ENCODE measurements at regions not wholly inside any gene's neighbourhood (a gene's known extent, or its start where the extent isn't known, plus 50 kb on each side); places are given as distances from the start of the nearest gene placed in this dataset.
A peak's percentile ranks its signal among the peaks of the same experiment; 100 is the strongest.

DNA sequence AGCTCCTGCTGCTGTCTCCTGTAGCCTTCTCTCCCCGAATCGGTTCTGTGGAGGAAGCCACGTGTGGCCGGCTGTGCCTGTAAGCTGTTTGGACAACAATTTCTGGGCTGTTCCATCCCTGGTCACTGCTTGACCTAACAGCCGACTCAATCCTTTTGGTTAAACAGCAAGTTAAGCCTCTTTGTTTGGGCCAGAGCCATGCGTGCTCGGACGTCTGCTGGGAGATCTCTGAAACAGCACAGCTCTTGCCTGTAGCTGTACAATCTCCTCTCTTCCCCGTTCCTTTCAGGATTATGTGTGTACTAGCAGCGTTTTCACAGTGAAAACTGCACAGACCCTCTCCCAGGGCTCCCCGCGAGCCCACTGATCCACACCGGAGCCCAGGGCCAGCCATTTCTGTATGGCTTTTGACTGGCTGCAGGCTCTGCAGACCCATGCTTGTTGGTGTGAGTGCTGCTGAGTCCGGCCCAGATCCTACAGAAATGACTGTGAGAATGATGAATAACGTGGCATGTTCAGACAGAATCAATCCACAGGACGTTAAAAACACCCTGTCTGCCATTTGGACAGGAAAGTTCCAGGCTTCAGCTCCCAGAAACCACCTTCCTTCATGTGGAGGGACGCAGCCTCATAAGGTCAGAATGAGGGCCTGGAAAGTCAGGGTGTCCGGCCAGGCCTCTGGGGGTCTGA lies 428.6 kb upstream of the ADARB2 start:
- no peak for TF ChIP-seq Cebpa-rat (IDR thresholded peaks at IDR 0.05)
- H3K9ac ChIP-seq = no peak overlapping the region
- H3K4me1 ChIP-seq = no peaks in the 10 kb centered on the region
- H3K27ac ChIP-seq = no peak overlapping the region
- no peaks in the 10 kb centered on the region for H4K20me1 ChIP-seq
- H3K4me3 ChIP-seq = no peak overlapping the region
- no peaks in the 10 kb centered on the region for H3K27me3 ChIP-seq
- no peaks in the 10 kb centered on the region for H3K36me3 ChIP-seq
- no peaks in the 10 kb centered on the region; a peak in 1 of 22 replicates for H3K9me3 ChIP-seq (replicated peaks in 1 of 11)
- no peak overlapping the region for H3K4me2 ChIP-seq

GRCh38 chr10:2150288-2150687 lies 413.0 kb upstream of the ADARB2 start:
- H3K4me3 ChIP-seq = no peak overlapping the region
- no peak overlapping the region for H3K4me2 ChIP-seq
- H3K4me1 ChIP-seq = peaks cover 0 to 13% (median 7%) of the 10 kb centered on the region in 10 experiments; a peak in 9 of 20 replicates
- H3K9me3 ChIP-seq (replicated peaks in 1 of 11) = no peaks in the 10 kb centered on the region
- H3K27ac ChIP-seq = no peak overlapping the region
- H3K9ac ChIP-seq = no peak overlapping the region
- no peaks in the 10 kb centered on the region for H3K36me3 ChIP-seq
- no peaks in the 10 kb centered on the region for H4K20me1 ChIP-seq
- no peaks in the 10 kb centered on the region for H3K27me3 ChIP-seq
- TF ChIP-seq Cebpa-rat (IDR thresholded peaks at IDR 0.05) = no peak

DNA sequence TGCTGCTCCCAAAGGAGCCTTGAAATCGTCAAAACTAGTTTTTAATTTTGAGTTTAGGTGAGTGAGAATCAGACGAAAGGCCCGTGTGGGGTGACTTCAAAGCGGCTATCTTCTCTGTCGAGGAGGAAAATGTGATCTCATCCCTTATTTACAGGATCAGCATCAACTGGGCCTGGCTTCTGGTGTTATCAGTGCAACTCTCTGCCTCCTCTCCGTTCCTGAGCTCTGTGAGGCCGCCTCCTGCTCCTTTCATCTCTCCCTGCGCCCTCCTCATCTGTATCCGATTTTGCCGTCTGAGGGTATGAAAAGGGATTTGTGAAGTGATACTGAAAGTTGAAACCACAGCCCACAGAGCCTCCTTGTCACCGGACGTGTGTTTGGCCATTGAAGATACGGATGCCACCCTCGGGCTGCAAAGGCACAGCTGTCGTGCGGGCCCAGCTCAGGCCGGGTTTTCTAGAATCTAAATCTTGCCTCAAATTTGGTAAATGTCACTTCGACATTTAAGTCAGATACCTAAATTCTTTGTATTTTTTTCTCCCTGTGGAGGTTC lies 408.7 kb upstream of the ADARB2 start:
- TF ChIP-seq Cebpa-rat (IDR thresholded peaks at IDR 0.05) = no peak
- H3K9me3 ChIP-seq (replicated peaks in 1 of 11) = peaks cover 0 to 6% (median 0%) of the 10 kb centered on the region in 11 experiments; a peak in 8 of 22 replicates
- H3K9ac ChIP-seq = 0 out of 22 replicates have a peak overlapping the region, but pooled peaks of 1 of the 11 experiments have one; percentile 29
- H3K36me3 ChIP-seq = no peaks in the 10 kb centered on the region
- no peak overlapping the region for H3K4me3 ChIP-seq
- H3K27me3 ChIP-seq = no peaks in the 10 kb centered on the region
- peaks cover 0 to 14% (median 7%) of the 10 kb centered on the region in 10 experiments; a peak in 9 of 20 replicates for H3K4me1 ChIP-seq
- H3K27ac ChIP-seq = no peak overlapping the region
- H4K20me1 ChIP-seq = no peaks in the 10 kb centered on the region
- peak overlapping the region; percentile 6 to 51 (median 34); a peak in 15 of 22 replicates for H3K4me2 ChIP-seq

GRCh38 chr10:2145491-2145890 lies 408.2 kb upstream of the ADARB2 start:
- Histone ChIP-seq H3K27me3 (no peaks in the 10 kb centered on the region), H3K9me3 (replicated peaks in 1 of 11) (peaks cover 0 to 6% (median 0%) of the 10 kb centered on the region in 11 experiments; a peak in 8 of 22 replicates), H3K36me3 (no peaks in the 10 kb centered on the region), H3K4me3 (no peak overlapping the region), H3K4me1 (peaks cover 0 to 14% (median 7%) of the 10 kb centered on the region in 10 experiments; a peak in 9 of 20 replicates), H4K20me1 (no peaks in the 10 kb centered on the region), H3K27ac (no peak overlapping the region), H3K4me2 (peak overlapping the region in 9 of 11 experiments; percentile 6 to 51 (median 34); a peak in 9 of 22 replicates), H3K9ac (no peak overlapping the region)
- TF ChIP-seq Cebpa-rat (IDR thresholded peaks at IDR 0.05) = no peak

GRCh38 chr10:2144584-2144983 lies 407.3 kb upstream of the ADARB2 start:
- peaks cover 0 to 14% (median 7%) of the 10 kb centered on the region in 10 experiments; a peak in 9 of 20 replicates for H3K4me1 ChIP-seq
- H3K9me3 ChIP-seq (replicated peaks in 1 of 11) = peaks cover 0 to 6% (median 0%) of the 10 kb centered on the region in 11 experiments; a peak in 8 of 22 replicates
- no peak overlapping the region for H3K4me3 ChIP-seq
- H3K27ac ChIP-seq = no peak overlapping the region
- no peak for TF ChIP-seq Cebpa-rat (IDR thresholded peaks at IDR 0.05)
- H3K27me3 ChIP-seq = no peaks in the 10 kb centered on the region
- H4K20me1 ChIP-seq = no peaks in the 10 kb centered on the region
- H3K4me2 ChIP-seq = no peak overlapping the region
- H3K36me3 ChIP-seq = no peaks in the 10 kb centered on the region
- H3K9ac ChIP-seq = no peak overlapping the region

DNA sequence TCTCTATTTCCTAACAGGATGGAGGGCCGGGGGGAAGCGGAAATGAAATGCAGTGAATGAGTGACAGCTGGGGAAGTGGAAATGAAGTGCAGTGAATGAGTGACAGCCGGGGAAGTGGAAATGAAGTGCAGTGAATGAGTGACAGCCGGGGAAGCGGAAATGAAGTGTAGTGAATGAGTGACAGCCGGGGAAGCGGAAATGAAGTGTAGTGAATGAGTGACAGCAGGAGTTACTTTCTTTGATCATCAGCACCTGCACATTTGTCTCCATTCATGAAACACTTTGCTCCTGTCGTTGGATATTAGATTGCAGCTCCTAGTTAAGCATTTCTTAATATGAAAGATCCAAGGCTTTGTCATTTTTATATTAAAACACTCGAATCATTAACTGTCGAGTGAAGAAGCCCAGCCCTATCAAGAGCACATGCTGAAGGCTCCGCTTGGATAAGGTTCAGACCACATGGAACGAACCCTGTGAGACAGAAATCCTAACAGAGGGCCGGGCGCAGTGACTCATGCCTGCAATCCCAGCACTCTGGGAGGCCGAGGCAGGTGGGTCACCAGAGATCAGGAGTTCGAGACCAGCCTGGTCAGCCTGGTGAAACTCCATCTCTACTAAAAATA lies 406.0 kb upstream of the ADARB2 start:
- Histone ChIP-seq H3K4me2 (no peak overlapping the region), H4K20me1 (no peaks in the 10 kb centered on the region), H3K27ac (no peak overlapping the region), H3K4me1 (peaks cover 0 to 14% (median 7%) of the 10 kb centered on the region in 10 experiments; a peak in 9 of 20 replicates), H3K9ac (no peak overlapping the region), H3K36me3 (no peaks in the 10 kb centered on the region), H3K4me3 (no peak overlapping the region), H3K27me3 (no peaks in the 10 kb centered on the region), H3K9me3 (replicated peaks in 1 of 11) (peaks cover 0 to 6% (median 0%) of the 10 kb centered on the region in 11 experiments; a peak in 8 of 22 replicates)
- no peak for TF ChIP-seq Cebpa-rat (IDR thresholded peaks at IDR 0.05)

- no peak overlapping the region for H3K27ac ChIP-seq
- H3K4me3 ChIP-seq = no peak overlapping the region
- H3K36me3 ChIP-seq = no peaks in the 10 kb centered on the region
- H3K9ac ChIP-seq = no peak overlapping the region
- no peak overlapping the region for H3K4me2 ChIP-seq
- H4K20me1 ChIP-seq = no peaks in the 10 kb centered on the region
- H3K4me1 ChIP-seq = no peaks in the 10 kb centered on the region
- no peak for TF ChIP-seq Cebpa-rat (IDR thresholded peaks at IDR 0.05)
- H3K9me3 ChIP-seq (replicated peaks in 1 of 11) = peaks cover 0 to 12% (median 5%) of the 10 kb centered on the region in 11 experiments; a peak in 10 of 22 replicates
- H3K27me3 ChIP-seq = no peaks in the 10 kb centered on the region
These were observed 402.4 kb upstream of the ADARB2 start for GRCh38 chr10:2139746-2140145.

DNA sequence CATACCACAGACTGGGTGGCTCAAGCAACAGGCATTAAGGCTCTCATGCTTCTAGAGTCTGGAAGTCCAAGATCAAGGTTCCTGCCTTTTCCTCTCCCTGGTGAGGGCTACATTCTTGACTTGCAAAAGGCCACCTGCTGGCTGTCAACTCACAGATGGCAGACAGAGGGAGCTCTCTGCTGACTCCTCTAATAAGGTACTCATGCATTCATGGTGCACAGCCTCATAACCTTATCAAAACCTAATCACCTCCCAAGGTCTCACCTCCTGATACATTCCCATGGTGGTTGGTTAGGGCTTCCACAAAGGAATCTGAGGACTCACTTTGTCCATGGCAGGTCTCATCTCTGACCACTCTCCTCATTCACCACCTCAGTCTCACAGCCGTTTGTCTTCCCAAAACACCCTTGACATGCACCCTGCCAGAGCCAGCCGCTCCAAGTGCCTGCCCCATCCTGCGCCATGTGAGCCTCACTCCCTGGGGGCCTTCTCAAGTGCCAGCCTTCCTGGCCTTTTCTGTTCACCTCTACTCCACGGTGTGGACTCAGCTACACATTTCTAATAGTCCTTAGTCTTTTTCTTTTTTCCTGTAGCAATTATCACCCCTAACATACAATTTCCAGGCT lies 400.3 kb upstream of the ADARB2 start:
- Histone ChIP-seq H3K27ac (no peak overlapping the region), H3K27me3 (no peaks in the 10 kb centered on the region), H3K36me3 (no peaks in the 10 kb centered on the region), H3K4me3 (no peak overlapping the region), H3K9ac (no peak overlapping the region), H3K4me2 (no peak overlapping the region), H3K4me1 (no peaks in the 10 kb centered on the region), H4K20me1 (no peaks in the 10 kb centered on the region), H3K9me3 (replicated peaks in 1 of 11) (peaks cover 0 to 14% (median 0%) of the 10 kb centered on the region in 11 experiments; a peak in 6 of 22 replicates)
- TF ChIP-seq Cebpa-rat (IDR thresholded peaks at IDR 0.05) = no peak

DNA sequence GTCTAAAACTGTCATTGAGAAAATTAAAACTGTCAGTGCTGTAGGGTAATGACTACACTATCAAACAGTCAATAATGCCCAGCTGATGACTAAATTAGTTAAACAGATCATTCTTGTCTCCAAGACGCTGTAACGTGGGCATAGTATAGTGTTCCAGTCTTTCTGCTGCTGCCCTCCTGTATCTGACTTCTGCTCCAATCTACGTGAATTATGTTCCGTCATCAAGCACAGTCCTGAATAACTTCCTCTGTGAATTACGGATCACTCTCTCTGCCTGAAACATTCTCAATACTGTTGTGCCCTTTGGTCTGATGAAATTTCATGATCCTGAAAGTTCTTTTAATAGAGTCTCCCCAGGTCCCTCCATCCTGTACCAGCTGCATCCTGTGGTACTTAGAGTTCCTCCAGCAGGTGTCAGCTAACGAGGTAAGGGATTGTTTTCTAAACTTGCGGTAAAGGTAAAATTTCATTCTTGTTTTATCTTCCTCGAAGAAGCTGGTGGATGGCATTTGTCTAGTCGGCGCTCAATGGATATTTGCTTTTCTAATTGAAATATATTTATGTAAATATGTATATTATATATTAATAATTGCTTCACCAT lies 393.5 kb upstream of the ADARB2 start:
- H3K9ac ChIP-seq = no peak overlapping the region
- no peak overlapping the region for H3K4me3 ChIP-seq
- no peaks in the 10 kb centered on the region; a peak in 1 of 22 replicates for H4K20me1 ChIP-seq
- H3K36me3 ChIP-seq = no peaks in the 10 kb centered on the region
- H3K9me3 ChIP-seq (replicated peaks in 1 of 11) = peaks cover 0 to 8% (median 0%) of the 10 kb centered on the region in 11 experiments; a peak in 3 of 22 replicates
- H3K27me3 ChIP-seq = no peaks in the 10 kb centered on the region
- no peak overlapping the region for H3K27ac ChIP-seq
- no peaks in the 10 kb centered on the region for H3K4me1 ChIP-seq
- TF ChIP-seq Cebpa-rat (IDR thresholded peaks at IDR 0.05) = no peak
- H3K4me2 ChIP-seq = no peak overlapping the region

Measured in BLaER1 treated with 17β-estradiol and CSF1 and Interleukin-3, amounts not matched to agents 10 nM and 100 nM (cell line).